ENCODE measurements at regions not wholly inside any gene's neighbourhood (a gene's known extent, or its start where the extent isn't known, plus 50 kb on each side); places are given as distances from the start of the nearest gene placed in this dataset.

- Histone ChIP-seq H2BK20ac (ENCODE audit: low read length) (no peak overlapping the region), H2BK5ac (ENCODE audit: low read depth, low read length) (no peak overlapping the region), H2AK5ac (ENCODE audit: low read depth, low read length) (no peak overlapping the region), H3K79me1 (ENCODE audit: low read depth, low read length) (no peaks in the 10 kb centered on the region), H2BK12ac (ENCODE audit: low read depth, low read length) (no peak overlapping the region), H3K9me3 (ENCODE audit: insufficient read depth in 2 of 2, low read depth in 1 of 2, low read length in 1 of 2) (no peaks in the 10 kb centered on the region), H3K14ac (ENCODE audit: insufficient read length) (no peak overlapping the region), H4K5ac (ENCODE audit: insufficient read length, low read depth, low read length) (no peak overlapping the region), H2BK120ac (replicated peaks; ENCODE audit: low read depth, low read length) (no peak overlapping the region), H3K36me3 (ENCODE audit: control insufficient read depth in 2 of 4, insufficient read depth in 4 of 4, low read length in 3 of 4) (no peaks in the 10 kb centered on the region), H3K18ac (ENCODE audit: extremely low read depth, low read length) (no peak overlapping the region), H3K56ac (replicated peaks; ENCODE audit: insufficient read length, low read depth, low read length) (no peak overlapping the region), H3K4me2 (ENCODE audit: insufficient read depth in 1 of 2, low read depth in 2 of 2, low read length in 2 of 2) (no peak overlapping the region), H4K20me1 (replicated peaks in 1 of 2; ENCODE audit: control insufficient read depth in 1 of 2, insufficient read depth in 2 of 2, low read length in 2 of 2) (no peaks in the 10 kb centered on the region), H2AFZ (ENCODE audit: low read length) (no peak overlapping the region), H3K4me3 (ENCODE audit: extremely low read depth in 1 of 4, insufficient read depth in 2 of 4, low read depth in 3 of 4, low read length in 4 of 4) (no peak overlapping the region), H3K9ac (replicated peaks in 1 of 4; ENCODE audit: extremely low read depth in 1 of 4, low read depth in 3 of 4, low read length in 3 of 4) (no peak overlapping the region), H3K4me1 (replicated peaks in 1 of 4; ENCODE audit: control insufficient read depth in 3 of 4, insufficient read depth in 4 of 4, low read length in 3 of 4) (peaks cover 0 to 4% (median 3%) of the 10 kb centered on the region in 4 experiments; a peak in 6 of 7 replicates), H4K8ac (ENCODE audit: extremely low read depth, insufficient read depth, low read length) (no peak overlapping the region), H3K23ac (ENCODE audit: insufficient read length) (no peak overlapping the region), H3K27me3 (replicated peaks in 1 of 4; ENCODE audit: control insufficient read depth in 3 of 4, extremely low read depth in 1 of 4, insufficient read depth in 3 of 4, low read length in 3 of 4) (no peaks in the 10 kb centered on the region), H3K23me2 (ENCODE audit: low read depth, low read length) (no peaks in the 10 kb centered on the region), H2BK15ac (ENCODE audit: low read length) (no peak overlapping the region), H3K4ac (replicated peaks; ENCODE audit: insufficient read length, low read depth, low read length) (no peak overlapping the region), H4K91ac (replicated peaks; ENCODE audit: insufficient read length, low read length) (no peak overlapping the region), H3K27ac (ENCODE audit: low read depth, low read length) (no peak overlapping the region), H3K79me2 (ENCODE audit: control insufficient read depth in 1 of 2, insufficient read depth in 2 of 2, low read length in 2 of 2) (no peaks in the 10 kb centered on the region)
- DNase-seq (ENCODE audit: low read depth in 1 of 2, low spot score in 2 of 2) (no peak), FAIRE-seq (no peak)
- POLR2A ChIA-PET (ENCODE audit: partially characterized antibody) = no interaction called here
- CTCF ChIA-PET (ENCODE audit: partially characterized antibody) = interaction anchor here (0.6 kb wide), 1 partner anchor 18 kb away, joined by 3 read pairs; no protein-coding TSS in a partner anchor
- 83% methylated on average over 4 of the region's 4 CpGs; no CpG with 5 or more reads in 1 of the 2 experiments for WGBS, 2 experiments (ENCODE audit: extremely low coverage in 1 of 2, insufficient coverage in 1 of 2, insufficient read length in 1 of 2, insufficient replicate concordance in 2 of 2, low coverage in 1 of 2, low lambda C conversion rate in 2 of 2, missing lambda C conversion rate in 1 of 2)
- TF ChIP-seq BACH1 (IDR thresholded peaks at IDR 0.05; ENCODE audit: low read length) (no peak), MAFK (IDR thresholded peaks at IDR 0.05; ENCODE audit: low read depth, low read length) (no peak), POLR2A (IDR thresholded peaks at IDR 0.05; ENCODE audit: control extremely low read depth in 1 of 2, low read depth in 2 of 2, low read length in 2 of 2) (no peak), EZH2 (IDR thresholded peaks at IDR 0.05; ENCODE audit: low read depth, low read length, severe bottlenecking) (no peak), RFX5 (IDR thresholded peaks at IDR 0.05; ENCODE audit: borderline replicate concordance, low read depth, low read length) (no peak), KDM4A (IDR thresholded peaks at IDR 0.05; ENCODE audit: low read depth, low read length, severe bottlenecking) (no peak), JUN (IDR thresholded peaks at IDR 0.05; ENCODE audit: low read depth, low read length) (no peak), CEBPB (IDR thresholded peaks at IDR 0.05; ENCODE audit: low read depth, low read length) (no peak), YY1 (IDR thresholded peaks at IDR 0.05; ENCODE audit: low read depth, low read length) (no peak), SP4 (IDR thresholded peaks at IDR 0.05; ENCODE audit: low read length) (no peak), TAF7 (optimal IDR thresholded peaks at IDR 0.05; ENCODE audit: borderline replicate concordance, low read depth, low read length) (no peak), SIRT6 (IDR thresholded peaks at IDR 0.05; ENCODE audit: low read length) (no peak), TBP (IDR thresholded peaks at IDR 0.05; ENCODE audit: low read depth, low read length) (no peak), KDM1A (IDR thresholded peaks at IDR 0.05; ENCODE audit: borderline replicate concordance, low read length) (no peak), CTBP2 (IDR thresholded peaks at IDR 0.05; ENCODE audit: borderline replicate concordance, insufficient read depth, insufficient read length, low read length) (no peak)
Measured at GRCh38 chr4:184544788-184545409, 70.5 kb upstream of the IRF2 start.
